Epithelial cell of prostate (primary cell): ENCODE measurements at regions not wholly inside any gene's neighbourhood (a gene's known extent, or its start where the extent isn't known, plus 50 kb on each side); places are given as distances from the start of the nearest gene placed in this dataset.
"Not testable (repeated sequence)": the region's sequence is repeated elsewhere in the genome, so short reads cannot be mapped to it uniquely, and the experiment has no call there.

Source experiments
- DNase-seq: peaks from one replicate; pipeline ENCODE4 v3.0.0-alpha.2; 2011; ENCODE audit warnings: low read depth, low spot score
- H3K27ac ChIP-seq: fragments of 450-650 bp; 2 replicates; pipeline ENCODE4 v1.5.1; 2017; ENCODE audit warnings: mild to moderate bottlenecking

GRCh38 chr13:76635232-76636230 is 250.7 kb downstream of the KCTD12 start:
- no peak for DNase-seq
- H3K27ac ChIP-seq = no peak overlapping the region

- H3K27ac ChIP-seq = no peak overlapping the region
- DNase-seq = no peak
Observed at GRCh38 chr13:76634431-76635191, 251.6 kb downstream of the KCTD12 start.

GRCh38 chr13:76632401-76633044 is 253.7 kb downstream of the KCTD12 start:
- H3K27ac ChIP-seq = no peak overlapping the region
- DNase-seq = no peak

- DNase-seq = no peak
- H3K27ac ChIP-seq = no peak overlapping the region
Observed at GRCh38 chr13:76630629-76631230, 255.5 kb downstream of the KCTD12 start.

GRCh38 chr13:76622315-76623040 is 263.7 kb downstream of the KCTD12 start:
- DNase-seq = no peak

GRCh38 chr13:76621705-76622104 is 264.5 kb downstream of the KCTD12 start:
- no peak for DNase-seq
- no peak overlapping the region for H3K27ac ChIP-seq

More at GRCh38 chr13:76622315-76623040, 263.7 kb downstream of the KCTD12 start:
- no peak overlapping the region for H3K27ac ChIP-seq

GRCh38 chr13:76620036-76620435 is 266.2 kb downstream of the KCTD12 start:
- H3K27ac ChIP-seq = no peak overlapping the region
- peak; percentile 10 for DNase-seq

GRCh38 chr13:76619631-76620030 is 266.6 kb downstream of the KCTD12 start:
- no peak for DNase-seq
- no peak overlapping the region for H3K27ac ChIP-seq

GRCh38 chr13:76610819-76611415 is 275.3 kb downstream of the KCTD12 start:
- H3K27ac ChIP-seq = no peak overlapping the region
- DNase-seq = no peak

- H3K27ac ChIP-seq = no peak overlapping the region
- DNase-seq = no peak
Observed at GRCh38 chr13:76609643-76610042, 276.6 kb downstream of the KCTD12 start.

GRCh38 chr13:76607866-76608265 is 278.3 kb downstream of the KCTD12 start:
- DNase-seq = no peak

GRCh38 chr13:76600081-76600480 is 286.1 kb downstream of the KCTD12 start:
- no peak overlapping the region for H3K27ac ChIP-seq
- DNase-seq = no peak

More at GRCh38 chr13:76607866-76608265, 278.3 kb downstream of the KCTD12 start:
- no peak overlapping the region for H3K27ac ChIP-seq

GRCh38 chr13:76597868-76598267 is 288.3 kb downstream of the KCTD12 start:
- DNase-seq = no peak

GRCh38 chr13:76596216-76596615 is 290.0 kb downstream of the KCTD12 start:
- no peak for DNase-seq
- no peak overlapping the region for H3K27ac ChIP-seq

More at GRCh38 chr13:76597868-76598267, 288.3 kb downstream of the KCTD12 start:
- H3K27ac ChIP-seq = no peak overlapping the region

- DNase-seq = no peak
- H3K27ac ChIP-seq = no peak overlapping the region
Observed at GRCh38 chr13:76594435-76594834, 291.8 kb downstream of the KCTD12 start.

GRCh38 chr13:76586842-76587241 is 299.4 kb downstream of the KCTD12 start:
- no peak overlapping the region for H3K27ac ChIP-seq
- no peak for DNase-seq

- no peak overlapping the region for H3K27ac ChIP-seq
- DNase-seq = no peak
Observed at GRCh38 chr13:76579701-76580100, 306.5 kb downstream of the KCTD12 start.

- H3K27ac ChIP-seq, DNase-seq: not testable (repeated sequence)
Observed at GRCh38 chr13:76575634-76576033, 310.6 kb downstream of the KCTD12 start.

GRCh38 chr13:76570510-76570971 is 315.7 kb downstream of the KCTD12 start:
- DNase-seq = no peak
- H3K27ac ChIP-seq = no peak overlapping the region
